ENCODE measurements at regions not wholly inside any gene's neighbourhood (a gene's known extent, or its start where the extent isn't known, plus 50 kb on each side); places are given as distances from the start of the nearest gene placed in this dataset.

DNA sequence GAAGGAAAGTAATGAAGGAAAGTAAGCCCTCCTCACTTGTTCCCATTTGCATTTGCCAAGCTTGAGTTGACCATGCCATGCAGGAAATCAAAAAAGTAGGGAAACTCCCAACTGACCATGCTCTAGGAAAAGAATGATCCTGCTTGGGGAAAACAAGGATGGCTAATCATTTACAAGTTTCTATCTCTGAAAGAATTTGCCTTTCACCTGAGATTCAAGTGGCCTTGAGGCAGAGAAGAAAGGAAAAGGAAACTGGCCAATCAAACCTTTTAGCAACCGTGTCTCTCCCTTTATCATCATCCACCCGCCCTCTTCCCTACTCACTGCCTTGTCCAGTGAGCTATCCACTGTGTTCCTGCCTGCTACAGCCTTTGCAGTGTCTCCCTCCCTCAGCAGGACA lies 757.2 kb upstream of the SOX9 start:
- no peaks in the 10 kb centered on the region for H3K27me3 ChIP-seq
- H3K4me1 ChIP-seq (ENCODE audit: control insufficient read depth in 1 of 2, insufficient read depth in 1 of 2, low read depth in 1 of 2, low read length in 1 of 2) = no peaks in the 10 kb centered on the region
- no peaks in the 10 kb centered on the region for H3K9me3 ChIP-seq
- no peaks in the 10 kb centered on the region for H3K36me3 ChIP-seq
- no peak overlapping the region for H3K27ac ChIP-seq
- TF ChIP-seq CTCF (IDR thresholded peaks at IDR 0.05) = no peak
- H3K4me3 ChIP-seq (ENCODE audit: low read depth in 1 of 2, low read length in 1 of 2) = no peak overlapping the region

GRCh38 chr17:71371809-71372208 lies 749.0 kb upstream of the SOX9 start:
- Histone ChIP-seq H3K36me3 (no peaks in the 10 kb centered on the region), H3K9me3 (no peaks in the 10 kb centered on the region), H3K4me3 (ENCODE audit: low read depth in 1 of 2, low read length in 1 of 2) (no peak overlapping the region), H3K27me3 (no peaks in the 10 kb centered on the region), H3K4me1 (ENCODE audit: control insufficient read depth in 1 of 2, insufficient read depth in 1 of 2, low read depth in 1 of 2, low read length in 1 of 2) (no peaks in the 10 kb centered on the region), H3K27ac (no peak overlapping the region)
- TF ChIP-seq CTCF (IDR thresholded peaks at IDR 0.05) = no peak

DNA sequence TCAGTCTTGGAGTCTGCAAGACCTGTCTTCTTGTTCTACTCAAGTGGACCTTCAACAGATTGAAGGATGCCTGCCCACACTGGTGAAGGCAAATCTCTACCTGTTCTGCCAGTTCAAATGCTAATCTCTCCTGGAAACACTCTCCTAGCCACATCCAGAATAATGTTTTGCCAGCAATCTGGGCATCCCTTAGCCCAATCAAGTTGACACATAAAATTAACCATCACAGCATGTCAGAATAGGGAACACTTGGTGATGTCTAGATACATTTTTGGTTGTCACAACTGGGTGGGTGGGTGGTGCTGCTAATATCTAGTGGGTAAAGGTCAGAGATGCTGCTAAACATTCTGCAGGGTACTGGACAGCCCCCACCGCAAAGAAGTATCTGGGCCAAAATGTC lies 744.9 kb upstream of the SOX9 start:
- no peaks in the 10 kb centered on the region for H3K27me3 ChIP-seq
- no peaks in the 10 kb centered on the region for H3K4me1 ChIP-seq (ENCODE audit: control insufficient read depth in 1 of 2, insufficient read depth in 1 of 2, low read depth in 1 of 2, low read length in 1 of 2)
- TF ChIP-seq CTCF (IDR thresholded peaks at IDR 0.05) = no peak
- no peaks in the 10 kb centered on the region for H3K9me3 ChIP-seq
- no peak overlapping the region for H3K4me3 ChIP-seq (ENCODE audit: low read depth in 1 of 2, low read length in 1 of 2)
- no peaks in the 10 kb centered on the region for H3K36me3 ChIP-seq
- no peak overlapping the region for H3K27ac ChIP-seq

GRCh38 chr17:71376933-71377332 lies 743.9 kb upstream of the SOX9 start:
- Histone ChIP-seq H3K4me1 (ENCODE audit: control insufficient read depth in 1 of 2, insufficient read depth in 1 of 2, low read depth in 1 of 2, low read length in 1 of 2) (no peaks in the 10 kb centered on the region), H3K9me3 (no peaks in the 10 kb centered on the region), H3K36me3 (no peaks in the 10 kb centered on the region), H3K27ac (no peak overlapping the region), H3K27me3 (no peaks in the 10 kb centered on the region), H3K4me3 (ENCODE audit: low read depth in 1 of 2, low read length in 1 of 2) (no peak overlapping the region)
- TF ChIP-seq CTCF (IDR thresholded peaks at IDR 0.05) = no peak

DNA sequence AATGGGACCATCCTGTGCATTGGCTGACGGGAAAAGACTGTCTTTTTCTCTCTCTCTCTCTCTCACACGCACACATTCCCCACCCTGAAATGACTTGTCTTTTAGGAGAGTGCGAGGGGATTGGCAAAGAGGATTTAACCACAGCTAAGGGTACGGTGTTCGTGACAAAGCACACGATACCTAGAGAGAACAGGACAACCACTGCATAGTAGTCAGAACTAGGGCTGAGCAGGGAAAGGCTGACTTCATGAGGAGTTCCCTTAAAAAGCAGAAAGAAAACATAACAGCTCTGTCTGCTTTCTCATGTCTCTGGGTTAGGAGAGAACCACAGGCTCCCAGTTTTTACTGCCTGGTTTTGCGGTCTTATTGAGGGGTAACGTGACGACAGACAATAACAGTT lies 742.8 kb upstream of the SOX9 start:
- no peak overlapping the region for H3K27ac ChIP-seq
- no peaks in the 10 kb centered on the region for H3K4me1 ChIP-seq (ENCODE audit: control insufficient read depth in 1 of 2, insufficient read depth in 1 of 2, low read depth in 1 of 2, low read length in 1 of 2)
- no peak overlapping the region for H3K4me3 ChIP-seq (ENCODE audit: low read depth in 1 of 2, low read length in 1 of 2)
- no peaks in the 10 kb centered on the region for H3K36me3 ChIP-seq
- H3K9me3 ChIP-seq = no peaks in the 10 kb centered on the region
- no peaks in the 10 kb centered on the region for H3K27me3 ChIP-seq
- no peak for TF ChIP-seq CTCF (IDR thresholded peaks at IDR 0.05)

GRCh38 chr17:71378741-71379140 lies 742.1 kb upstream of the SOX9 start:
- no peaks in the 10 kb centered on the region for H3K9me3 ChIP-seq
- H3K27me3 ChIP-seq = no peaks in the 10 kb centered on the region
- no peak overlapping the region for H3K4me3 ChIP-seq (ENCODE audit: low read depth in 1 of 2, low read length in 1 of 2)
- no peak overlapping the region for H3K27ac ChIP-seq
- TF ChIP-seq CTCF (IDR thresholded peaks at IDR 0.05) = no peak
- H3K36me3 ChIP-seq = no peaks in the 10 kb centered on the region
- no peaks in the 10 kb centered on the region for H3K4me1 ChIP-seq (ENCODE audit: control insufficient read depth in 1 of 2, insufficient read depth in 1 of 2, low read depth in 1 of 2, low read length in 1 of 2)
